Esophagus squamous epithelium (tissue), 4 donors: ENCODE measurements at regions not wholly inside any gene's neighbourhood (a gene's known extent, or its start where the extent isn't known, plus 50 kb on each side); places are given as distances from the start of the nearest gene placed in this dataset.

Experiments used
- POLR2A ChIP-seq, 4 donors: fragments of 450-650 bp; IDR thresholded peaks; one replicate each; pipeline ENCODE4 v1.6.1; 2017; ENCODE audit warnings: antibody characterized with exemption in 4 of 4, mild to moderate bottlenecking in 4 of 4, moderate library complexity in 3 of 4
- TF ChIP-seq, protein P1 (sequence below), 6 experiments: fragments of 450-650 bp in 4 of 6; fragments of 200-600 bp in 2 of 6; sonication (generic) in 2 of 6; IDR thresholded peaks; one replicate each; pipeline ENCODE4 v1.5.1; 2016 to 2019; ENCODE audit warnings: antibody characterized with exemption in 6 of 6, mild to moderate bottlenecking in 4 of 6, moderate library complexity in 4 of 6

DNA sequence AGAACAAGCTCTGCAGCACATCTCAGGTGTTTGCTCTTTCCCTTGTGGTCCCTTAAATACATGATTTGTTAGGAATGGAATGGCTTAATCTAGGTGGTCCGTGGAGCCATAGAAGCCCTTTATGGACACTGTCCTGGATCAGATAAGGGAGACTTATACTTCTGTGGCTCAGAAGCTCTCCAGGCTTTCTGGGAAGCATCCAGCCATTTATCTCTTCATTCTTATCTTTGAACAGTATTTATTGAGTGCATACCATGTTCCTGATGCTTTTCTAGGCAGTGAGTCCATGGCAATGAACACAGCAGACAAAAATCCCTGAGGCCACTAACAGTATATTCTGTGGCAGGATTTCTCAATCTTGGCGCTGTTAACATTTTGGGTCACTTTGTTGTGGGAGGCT is 474.5 kb upstream of the EEF2KMT start:
- TF ChIP-seq, protein P1, sequence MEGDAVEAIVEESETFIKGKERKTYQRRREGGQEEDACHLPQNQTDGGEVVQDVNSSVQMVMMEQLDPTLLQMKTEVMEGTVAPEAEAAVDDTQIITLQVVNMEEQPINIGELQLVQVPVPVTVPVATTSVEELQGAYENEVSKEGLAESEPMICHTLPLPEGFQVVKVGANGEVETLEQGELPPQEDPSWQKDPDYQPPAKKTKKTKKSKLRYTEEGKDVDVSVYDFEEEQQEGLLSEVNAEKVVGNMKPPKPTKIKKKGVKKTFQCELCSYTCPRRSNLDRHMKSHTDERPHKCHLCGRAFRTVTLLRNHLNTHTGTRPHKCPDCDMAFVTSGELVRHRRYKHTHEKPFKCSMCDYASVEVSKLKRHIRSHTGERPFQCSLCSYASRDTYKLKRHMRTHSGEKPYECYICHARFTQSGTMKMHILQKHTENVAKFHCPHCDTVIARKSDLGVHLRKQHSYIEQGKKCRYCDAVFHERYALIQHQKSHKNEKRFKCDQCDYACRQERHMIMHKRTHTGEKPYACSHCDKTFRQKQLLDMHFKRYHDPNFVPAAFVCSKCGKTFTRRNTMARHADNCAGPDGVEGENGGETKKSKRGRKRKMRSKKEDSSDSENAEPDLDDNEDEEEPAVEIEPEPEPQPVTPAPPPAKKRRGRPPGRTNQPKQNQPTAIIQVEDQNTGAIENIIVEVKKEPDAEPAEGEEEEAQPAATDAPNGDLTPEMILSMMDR (IDR thresholded peaks at IDR 0.05): no peak
- TF ChIP-seq POLR2A (IDR thresholded peaks at IDR 0.05): no peak
